Muscle of leg (tissue), 3 donors: ENCODE measurements at regions not wholly inside any gene's neighbourhood (a gene's known extent, or its start where the extent isn't known, plus 50 kb on each side); places are given as distances from the start of the nearest gene placed in this dataset.

Source experiments
- DNase-seq: peaks from one replicate; pipeline ENCODE4 v3.0.0; 2013
- H3K27ac ChIP-seq: one replicate; pipeline ENCODE4 v1.5.1; 2013; ENCODE audit warnings: mild to moderate bottlenecking, low read length, control low read depth
- H3K27me3 ChIP-seq: one replicate; pipeline ENCODE4 v1.6.1; 2013; ENCODE audit warnings: low read length; ENCODE audit not compliant: control insufficient read depth, insufficient read depth
- H3K36me3 ChIP-seq: one replicate; pipeline ENCODE4 v1.6.1; 2013; ENCODE audit warnings: low read length; ENCODE audit not compliant: control insufficient read depth, insufficient read depth
- H3K4me1 ChIP-seq: one replicate; pipeline ENCODE4 v1.6.1; 2013; ENCODE audit warnings: low read length; ENCODE audit not compliant: control insufficient read depth, insufficient read depth
- H3K4me3 ChIP-seq: one replicate; pipeline ENCODE4 v1.5.1; 2013; ENCODE audit warnings: low read length, control low read depth
- H3K9me3 ChIP-seq: replicated peaks from 2 replicates; pipeline ENCODE4 v1.6.1; 2013; ENCODE audit warnings: low read depth, low read length; ENCODE audit not compliant: control insufficient read depth
- WGBS: methylation state at CpG from one replicate; pipeline ENCODE4 v1.1.5; 2013; ENCODE audit warnings: missing lambda C conversion rate; ENCODE audit not compliant: insufficient coverage; 5-methylcytosine and 5-hydroxymethylcytosine counted together

GRCh38 chr18:78522507-78522906, 457.1 kb upstream of the SALL3 start:
- Histone ChIP-seq H3K36me3 (no peaks in the 10 kb centered on the region), H3K4me1 (no peaks in the 10 kb centered on the region), H3K27me3 (no peaks in the 10 kb centered on the region), H3K27ac (no peak overlapping the region), H3K4me3 (no peak overlapping the region), H3K9me3 (no peaks in the 10 kb centered on the region)
- 79% methylated on average over 6 of the region's 8 CpGs for WGBS
- DNase-seq = no peak

- WGBS = 83% methylated on average over 12 of the region's 12 CpGs
- Histone ChIP-seq H3K4me3 (no peak overlapping the region), H3K36me3 (no peaks in the 10 kb centered on the region), H3K9me3 (no peaks in the 10 kb centered on the region), H3K27me3 (peaks cover under 1% of the 10 kb centered on the region), H3K27ac (no peak overlapping the region), H3K4me1 (no peaks in the 10 kb centered on the region)
- DNase-seq = no peak
These were observed 455.8 kb upstream of the SALL3 start for GRCh38 chr18:78523850-78524249.

- Histone ChIP-seq H3K9me3 (no peaks in the 10 kb centered on the region), H3K4me3 (no peak overlapping the region), H3K36me3 (no peaks in the 10 kb centered on the region), H3K27ac (no peak overlapping the region), H3K27me3 (peaks cover 2% of the 10 kb centered on the region), H3K4me1 (no peaks in the 10 kb centered on the region)
- DNase-seq = no peak
- WGBS = 75% methylated on average over 2 of the region's 11 CpGs
These were observed 454.1 kb upstream of the SALL3 start for GRCh38 chr18:78525366-78526111.

GRCh38 chr18:78526275-78526674, 453.3 kb upstream of the SALL3 start:
- Histone ChIP-seq H3K4me3 (no peak overlapping the region), H3K4me1 (no peaks in the 10 kb centered on the region), H3K27ac (no peak overlapping the region), H3K27me3 (peaks cover 2% of the 10 kb centered on the region), H3K9me3 (no peaks in the 10 kb centered on the region), H3K36me3 (no peaks in the 10 kb centered on the region)
- DNase-seq = no peak
- WGBS = no CpG with 5 or more reads among the region's 10 CpGs

GRCh38 chr18:78526923-78527711, 452.5 kb upstream of the SALL3 start:
- WGBS = 47% methylated on average over 17 of the region's 19 CpGs
- no peak for DNase-seq
- Histone ChIP-seq H3K27ac (no peak overlapping the region), H3K4me1 (no peaks in the 10 kb centered on the region), H3K27me3 (peaks cover 5% of the 10 kb centered on the region), H3K9me3 (no peaks in the 10 kb centered on the region), H3K36me3 (no peaks in the 10 kb centered on the region), H3K4me3 (no peak overlapping the region)

- Histone ChIP-seq H3K36me3 (no peaks in the 10 kb centered on the region), H3K4me3 (no peak overlapping the region), H3K27ac (no peak overlapping the region), H3K9me3 (no peaks in the 10 kb centered on the region), H3K27me3 (peaks cover 5% of the 10 kb centered on the region), H3K4me1 (no peaks in the 10 kb centered on the region)
- no peak for DNase-seq
- 43% methylated on average over 3 of the region's 11 CpGs for WGBS
These were observed 451.6 kb upstream of the SALL3 start for GRCh38 chr18:78527984-78528383.

- no peaks in the 10 kb centered on the region for H3K9me3 ChIP-seq
- no peak overlapping the region for H3K4me3 ChIP-seq
- DNase-seq = no peak
- no peaks in the 10 kb centered on the region for H3K36me3 ChIP-seq
- no peaks in the 10 kb centered on the region for H3K4me1 ChIP-seq
- peaks cover 5% of the 10 kb centered on the region for H3K27me3 ChIP-seq
- 28% methylated on average over 10 of the region's 17 CpGs for WGBS
- H3K27ac ChIP-seq = no peak overlapping the region
These were observed 451.0 kb upstream of the SALL3 start for GRCh38 chr18:78528411-78529258.

- 84% methylated on average over 10 of the region's 11 CpGs for WGBS
- H3K36me3 ChIP-seq = no peaks in the 10 kb centered on the region
- H3K9me3 ChIP-seq = no peaks in the 10 kb centered on the region
- H3K4me1 ChIP-seq = no peaks in the 10 kb centered on the region
- H3K27ac ChIP-seq = no peak overlapping the region
- H3K27me3 ChIP-seq = peaks cover 7% of the 10 kb centered on the region
- no peak for DNase-seq
- no peak overlapping the region for H3K4me3 ChIP-seq
These were observed 448.0 kb upstream of the SALL3 start for GRCh38 chr18:78531637-78532036.

GRCh38 chr18:78538669-78539440, 440.8 kb upstream of the SALL3 start:
- WGBS = 75% methylated on average over 16 of the region's 20 CpGs

More at GRCh38 chr18:78538669-78539440, 440.8 kb upstream of the SALL3 start:
- no peak for DNase-seq
- Histone ChIP-seq H3K36me3 (no peaks in the 10 kb centered on the region), H3K9me3 (no peaks in the 10 kb centered on the region), H3K27ac (no peak overlapping the region), H3K4me1 (peaks cover 35% of the 10 kb centered on the region), H3K27me3 (peaks cover 9% of the 10 kb centered on the region), H3K4me3 (no peak overlapping the region)
